KMS-11 (cell line): ENCODE measurements at regions not wholly inside any gene's neighbourhood (a gene's known extent, or its start where the extent isn't known, plus 50 kb on each side); places are given as distances from the start of the nearest gene placed in this dataset.

Source experiments
- H2AFZ ChIP-seq: fragments of 200-600 bp; sonication (generic); 2 replicates; pipeline ENCODE4 v1.6.1; 2016; ENCODE audit warnings: antibody characterized with exemption, mixed run types, low read depth
- H3K27ac ChIP-seq: fragments of 200-600 bp; sonication (generic); 2 replicates; pipeline ENCODE4 v1.6.1; 2016; ENCODE audit warnings: mild to moderate bottlenecking, mixed run types
- H3K27me3 ChIP-seq: fragments of 200-600 bp; sonication (generic); 2 replicates; pipeline ENCODE4 v1.6.1; 2017; ENCODE audit warnings: mild to moderate bottlenecking, low read depth, mixed run types, moderate library complexity; ENCODE audit not compliant: insufficient read depth
- H3K36me3 ChIP-seq: fragments of 200-600 bp; sonication (generic); 2 replicates; pipeline ENCODE4 v1.6.1; 2017; ENCODE audit warnings: mild to moderate bottlenecking, mixed run types; ENCODE audit not compliant: insufficient read depth
- H3K4me1 ChIP-seq: fragments of 200-600 bp; sonication (generic); 2 replicates; pipeline ENCODE4 v1.6.1; 2016; ENCODE audit warnings: mild to moderate bottlenecking, low read depth, mixed run types; ENCODE audit not compliant: poor library complexity, severe bottlenecking
- H3K4me2 ChIP-seq: fragments of 200-600 bp; sonication (generic); 2 replicates; pipeline ENCODE4 v1.7.0; 2016; ENCODE audit warnings: mild to moderate bottlenecking, mixed run types
- H3K4me3 ChIP-seq: fragments of 200-600 bp; sonication (generic); IDR thresholded peaks from 2 replicates; pipeline ENCODE4 v1.6.1; 2017; ENCODE audit warnings: low read depth, low read length, mixed read lengths; ENCODE audit not compliant: insufficient read depth
- H3K79me2 ChIP-seq: fragments of 200-600 bp; sonication (generic); 2 replicates; pipeline ENCODE4 v1.6.1; 2016; ENCODE audit warnings: low read depth, mixed run types; ENCODE audit not compliant: insufficient read depth
- H3K9ac ChIP-seq: fragments of 200-600 bp; sonication (generic); 2 replicates; pipeline ENCODE4 v1.6.1; 2016; ENCODE audit warnings: mild to moderate bottlenecking, mixed run types
- H4K20me1 ChIP-seq: fragments of 200-600 bp; sonication (generic); 2 replicates; pipeline ENCODE4 v1.6.1; 2016; ENCODE audit warnings: mild to moderate bottlenecking, mixed run types; ENCODE audit not compliant: insufficient read depth
- TF ChIP-seq, protein P1 (sequence below): fragments of 200-600 bp; sonication (generic); conservative IDR thresholded peaks from 2 replicates; pipeline ENCODE4 v1.6.1; 2017; ENCODE audit warnings: low read depth, mild to moderate bottlenecking, antibody characterized with exemption, low read length, moderate library complexity, mixed read lengths

DNA sequence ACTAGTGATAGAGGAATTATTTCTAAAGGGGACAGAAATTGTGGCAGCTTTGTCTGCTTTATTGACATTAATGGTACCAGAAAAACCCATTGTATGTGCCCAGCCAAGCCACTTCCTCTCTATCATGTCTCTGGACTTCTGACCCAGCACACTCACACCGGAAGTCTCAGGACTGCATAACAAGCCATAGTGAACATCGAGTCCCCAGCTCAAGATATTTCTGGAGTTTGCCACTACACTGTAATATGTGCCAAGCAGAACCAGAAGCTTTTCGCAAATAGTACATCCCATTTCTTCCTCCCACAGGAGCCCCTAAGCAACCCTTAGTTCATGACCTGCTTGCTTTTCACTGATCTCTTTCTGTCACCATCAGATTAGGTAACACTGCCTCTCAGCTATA, 187.4 kb upstream of the GHR start:
- TF ChIP-seq, protein P1, sequence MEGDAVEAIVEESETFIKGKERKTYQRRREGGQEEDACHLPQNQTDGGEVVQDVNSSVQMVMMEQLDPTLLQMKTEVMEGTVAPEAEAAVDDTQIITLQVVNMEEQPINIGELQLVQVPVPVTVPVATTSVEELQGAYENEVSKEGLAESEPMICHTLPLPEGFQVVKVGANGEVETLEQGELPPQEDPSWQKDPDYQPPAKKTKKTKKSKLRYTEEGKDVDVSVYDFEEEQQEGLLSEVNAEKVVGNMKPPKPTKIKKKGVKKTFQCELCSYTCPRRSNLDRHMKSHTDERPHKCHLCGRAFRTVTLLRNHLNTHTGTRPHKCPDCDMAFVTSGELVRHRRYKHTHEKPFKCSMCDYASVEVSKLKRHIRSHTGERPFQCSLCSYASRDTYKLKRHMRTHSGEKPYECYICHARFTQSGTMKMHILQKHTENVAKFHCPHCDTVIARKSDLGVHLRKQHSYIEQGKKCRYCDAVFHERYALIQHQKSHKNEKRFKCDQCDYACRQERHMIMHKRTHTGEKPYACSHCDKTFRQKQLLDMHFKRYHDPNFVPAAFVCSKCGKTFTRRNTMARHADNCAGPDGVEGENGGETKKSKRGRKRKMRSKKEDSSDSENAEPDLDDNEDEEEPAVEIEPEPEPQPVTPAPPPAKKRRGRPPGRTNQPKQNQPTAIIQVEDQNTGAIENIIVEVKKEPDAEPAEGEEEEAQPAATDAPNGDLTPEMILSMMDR = no peak
- Histone ChIP-seq H3K27me3 (no peaks in the 10 kb centered on the region), H3K4me3 (no peak overlapping the region), H3K4me1 (no peaks in the 10 kb centered on the region), H4K20me1 (no peaks in the 10 kb centered on the region), H2AFZ (no peak overlapping the region), H3K27ac (no peak overlapping the region), H3K9ac (no peak overlapping the region), H3K4me2 (no peak overlapping the region), H3K36me3 (no peaks in the 10 kb centered on the region), H3K79me2 (no peaks in the 10 kb centered on the region)

DNA sequence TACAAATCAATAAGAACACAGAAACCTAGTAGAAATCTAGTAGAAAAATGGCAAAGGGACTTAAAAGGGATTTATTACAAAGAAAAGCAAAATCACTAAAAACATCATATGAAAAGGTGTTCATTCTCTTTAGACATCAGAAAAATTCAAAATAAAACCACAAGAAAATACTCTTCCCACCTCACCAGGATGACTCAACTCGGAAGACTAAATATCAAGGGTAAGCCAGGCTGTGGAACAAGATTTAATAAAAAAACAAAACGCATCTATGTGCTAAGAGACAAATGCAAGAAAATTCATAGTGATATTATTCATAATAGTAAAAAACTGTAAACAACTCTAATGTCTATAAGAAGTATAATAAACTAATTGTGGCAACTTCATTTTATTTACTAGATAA, 181.6 kb upstream of the GHR start:
- no peak overlapping the region for H3K4me3 ChIP-seq
- no peak overlapping the region for H3K4me2 ChIP-seq
- no peaks in the 10 kb centered on the region for H3K4me1 ChIP-seq
- H3K79me2 ChIP-seq = no peaks in the 10 kb centered on the region
- H3K36me3 ChIP-seq = no peaks in the 10 kb centered on the region
- TF ChIP-seq, protein P1 = no peak
- H3K27me3 ChIP-seq = no peaks in the 10 kb centered on the region
- H3K9ac ChIP-seq = no peak overlapping the region
- H2AFZ ChIP-seq = no peak overlapping the region
- H4K20me1 ChIP-seq = no peaks in the 10 kb centered on the region
- H3K27ac ChIP-seq = no peak overlapping the region

DNA sequence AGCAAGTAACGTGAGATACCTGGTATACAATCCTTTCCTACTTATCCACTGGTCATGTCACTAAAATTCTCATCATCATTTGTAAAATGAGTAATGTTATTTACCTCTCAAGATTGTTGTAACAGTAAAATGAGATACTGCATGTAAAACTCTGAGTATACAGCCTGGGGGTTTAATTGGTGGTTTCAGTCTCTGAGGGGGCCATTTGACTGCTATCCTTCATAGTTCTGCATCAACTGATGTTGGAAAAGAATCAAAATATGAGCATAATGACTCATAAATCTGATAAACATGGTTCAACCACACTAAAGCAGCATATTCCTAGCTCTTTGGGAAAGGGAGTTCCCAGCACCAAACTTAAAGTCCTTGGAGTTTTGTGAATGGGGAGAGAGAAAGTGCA, 181.0 kb upstream of the GHR start:
- TF ChIP-seq, protein P1 = no peak
- Histone ChIP-seq H4K20me1 (no peaks in the 10 kb centered on the region), H3K27me3 (no peaks in the 10 kb centered on the region), H3K4me2 (no peak overlapping the region), H3K4me1 (no peaks in the 10 kb centered on the region), H3K36me3 (no peaks in the 10 kb centered on the region), H3K9ac (no peak overlapping the region), H3K79me2 (no peaks in the 10 kb centered on the region), H3K4me3 (no peak overlapping the region), H2AFZ (no peak overlapping the region), H3K27ac (no peak overlapping the region)

DNA sequence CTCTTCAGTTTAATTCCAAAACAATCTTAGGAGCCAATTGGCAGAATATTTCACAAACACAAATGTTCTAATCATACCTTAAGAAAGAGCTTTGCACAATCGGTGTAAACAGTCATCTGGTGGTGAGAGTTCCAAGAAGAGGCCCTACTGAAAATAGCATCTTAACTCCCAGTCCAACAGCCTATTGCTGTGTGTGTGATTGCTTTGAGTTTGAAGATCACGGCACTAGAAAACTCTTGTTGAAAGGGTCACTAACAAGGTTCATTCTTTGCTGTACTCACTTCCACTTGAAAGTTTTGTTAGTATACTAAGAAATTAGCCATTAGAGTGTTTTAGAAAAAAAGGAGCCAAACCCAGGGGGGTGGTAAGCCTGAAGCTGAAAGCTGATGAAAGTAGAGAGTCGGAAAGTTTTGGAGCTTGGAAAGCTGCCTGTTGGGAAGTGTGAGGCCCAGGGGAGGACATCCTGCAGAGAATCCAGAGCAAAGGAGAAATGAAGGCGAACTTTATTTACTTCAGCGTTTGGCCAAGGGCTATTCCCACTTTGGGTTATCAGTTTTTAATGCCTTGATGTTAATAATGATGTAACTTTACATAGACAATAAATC, 180.3 kb upstream of the GHR start:
- no peaks in the 10 kb centered on the region for H3K27me3 ChIP-seq
- no peaks in the 10 kb centered on the region for H3K79me2 ChIP-seq
- H3K36me3 ChIP-seq = no peaks in the 10 kb centered on the region
- H3K4me3 ChIP-seq = no peak overlapping the region
- H4K20me1 ChIP-seq = no peaks in the 10 kb centered on the region
- no peak overlapping the region for H3K27ac ChIP-seq
- H2AFZ ChIP-seq = no peak overlapping the region
- no peak overlapping the region for H3K9ac ChIP-seq
- H3K4me1 ChIP-seq = no peaks in the 10 kb centered on the region
- no peak overlapping the region for H3K4me2 ChIP-seq
- TF ChIP-seq, protein P1 = no peak
